Motor neuron (in vitro differentiated cells): ENCODE measurements at regions not wholly inside any gene's neighbourhood (a gene's known extent, or its start where the extent isn't known, plus 50 kb on each side); places are given as distances from the start of the nearest gene placed in this dataset.
A peak's percentile ranks its signal among the peaks of the same experiment; 100 is the strongest.

Experiments used
- ATAC-seq, 8 experiments: fragments of 200-7000 bp; cut with Tn5 transposase; replicated peaks in 6 of 8; 2 replicates each; pipeline ENCODE4 v1.8.0; 2021; ENCODE audit warnings: mild to moderate bottlenecking in 8 of 8, moderate library complexity in 8 of 8
- H3K27ac ChIP-seq, 2 donors: fragments of 250-450 bp; sonication (Bioruptor Pico); 2 replicates each; pipeline ENCODE4 v1.9.0; 2021; ENCODE audit warnings: antibody characterized with exemption in 2 of 2, mild to moderate bottlenecking in 2 of 2, moderate library complexity in 1 of 2
- H3K4me1 ChIP-seq, 2 donors: fragments of 250-450 bp; sonication (Bioruptor Pico); replicated peaks in 1 of 2; 2 replicates each; pipeline ENCODE4 v1.6.1; 2021; ENCODE audit warnings: antibody characterized with exemption in 2 of 2, mild to moderate bottlenecking in 2 of 2, moderate library complexity in 1 of 2
- H3K4me3 ChIP-seq, 5 donors: fragments of 250-450 bp; sonication (Bioruptor Pico); 2 replicates each; pipeline ENCODE4 v1.9.0; 2021; ENCODE audit warnings: antibody characterized with exemption in 5 of 5, mild to moderate bottlenecking in 5 of 5, moderate library complexity in 4 of 5
- WGBS, 10 experiments: fragments of 450-650 bp; shearing (Covaris generic); methylation state at CpG; one replicate each; pipeline ENCODE4 v1.0.0; 2022; 5-methylcytosine and 5-hydroxymethylcytosine counted together
- in situ Hi-C, 9 experiments: fragments of 400-800 bp; cut with MboI; loops; one replicate each; pipeline ENCODE4 v1.15.0; 2021; ENCODE audit warnings: low sequenced_read_pairs in 9 of 9, low pct_unique_long_range_greater_than_20kb in 2 of 9; ENCODE audit not compliant: unreplicated experiment in 9 of 9

- Histone ChIP-seq H3K27ac (peak overlapping the region in 1 of 2 donors; percentile 10), H3K4me3 (no peak overlapping the region), H3K4me1 (peaks cover 19 to 33% of the 10 kb centered on the region in 2 donors)
- WGBS, 10 experiments = 71 to 92% (median 80%) methylated on average over 1 to 8 of the region's 8 CpGs; no CpG with 5 or more reads in 5 of the 10 experiments
- ATAC-seq = peak in 3 of 8 experiments; percentile 36 to 67 (median 50)
- in situ Hi-C loops = no loop called here
Observed at GRCh38 chr11:116310226-116310625, 462.6 kb downstream of the BUD13 start.

DNA sequence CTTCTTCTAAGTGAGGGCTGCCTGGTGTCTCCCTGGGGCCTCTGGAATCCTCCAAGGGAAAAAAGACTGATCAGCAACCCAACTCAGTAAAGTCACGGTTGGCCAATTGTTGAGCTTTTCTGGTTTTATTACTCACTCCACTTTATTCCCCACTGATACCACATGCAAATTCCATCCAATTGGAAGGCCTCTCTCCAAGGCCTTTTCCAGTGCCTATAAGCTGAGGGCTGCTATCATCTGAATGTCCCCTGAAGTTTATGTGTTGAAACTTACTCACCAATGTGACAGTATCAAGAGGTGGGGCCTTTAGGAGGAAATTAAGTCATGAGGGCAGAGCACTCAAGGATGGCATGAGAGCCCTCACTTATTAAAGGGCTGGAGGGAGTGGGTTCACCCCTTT lies 463.3 kb downstream of the BUD13 start:
- WGBS, 10 experiments = 0 to 100% (median 86%) methylated on average over 1 of the region's 1 CpG; no CpG with 5 or more reads in 5 of the 10 experiments
- ATAC-seq = no peak
- Histone ChIP-seq H3K4me3 (no peak overlapping the region), H3K4me1 (peaks cover 19 to 33% of the 10 kb centered on the region in 2 donors), H3K27ac (no peak overlapping the region)
- in situ Hi-C loops = no loop called here

- Histone ChIP-seq H3K4me1 (peaks cover 6 to 11% of the 10 kb centered on the region in 2 donors), H3K27ac (no peak overlapping the region), H3K4me3 (no peak overlapping the region)
- whole genome bisulfite sequencing, 10 experiments = 0 to 100% (median 90%) methylated on average over 1 of the region's 1 CpG; no CpG with 5 or more reads in 4 of the 10 experiments
- in situ Hi-C loops = no loop called here
- no peak for ATAC-seq
Observed at GRCh38 chr11:116302756-116303155, 470.0 kb downstream of the BUD13 start.

DNA sequence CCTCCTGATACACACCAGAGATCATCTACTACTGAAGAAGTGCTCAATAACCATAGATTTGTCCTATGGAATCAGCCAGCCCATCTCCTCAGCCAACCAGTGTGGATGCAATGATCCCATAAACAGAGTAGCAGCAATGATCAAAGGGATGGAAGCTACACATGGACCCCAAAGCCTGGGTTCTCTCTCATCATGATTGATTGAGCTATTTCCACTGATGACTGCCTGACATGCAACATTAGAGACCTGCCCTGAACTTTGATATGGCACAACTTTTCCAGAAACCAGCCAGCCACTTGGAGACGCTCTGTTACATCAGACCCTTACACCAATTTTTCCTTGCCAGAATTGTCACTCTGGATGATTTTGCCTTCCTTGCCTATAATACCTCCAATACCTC lies 471.6 kb downstream of the BUD13 start:
- in situ Hi-C loops = no loop called here
- Histone ChIP-seq H3K27ac (no peak overlapping the region), H3K4me3 (no peak overlapping the region), H3K4me1 (peaks cover 6 to 8% of the 10 kb centered on the region in 2 donors)
- WGBS, 10 experiments = 57 to 100% (median 100%) methylated on average over 1 of the region's 1 CpG; no CpG with 5 or more reads in 3 of the 10 experiments
- no peak for ATAC-seq

DNA sequence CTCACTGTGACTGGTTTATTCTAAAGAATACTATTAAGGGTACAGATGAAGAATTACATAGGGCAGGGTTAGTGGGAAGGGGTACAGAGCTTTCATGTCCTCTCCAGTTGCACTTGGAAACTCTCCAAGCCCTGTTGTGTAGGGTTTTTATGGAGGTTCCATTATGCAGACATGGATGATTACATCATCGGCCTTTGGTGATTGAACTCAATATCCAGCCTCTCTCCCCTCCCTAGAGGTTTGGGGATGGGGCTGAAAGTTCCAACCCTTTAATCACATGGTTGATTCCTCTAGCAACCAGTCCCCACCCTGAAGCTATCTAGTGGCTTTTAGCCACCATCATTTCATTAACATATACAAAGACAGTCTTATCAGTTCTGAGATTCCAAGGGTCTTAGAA lies 472.6 kb downstream of the BUD13 start:
- in situ Hi-C loops = no loop called here

GRCh38 chr11:116294630-116295029 lies 478.2 kb downstream of the BUD13 start:
- Histone ChIP-seq H3K4me1 (no peaks in the 10 kb centered on the region), H3K27ac (no peak overlapping the region), H3K4me3 (no peak overlapping the region)
- ATAC-seq = peak in 1 of 8 experiments; percentile 18
- WGBS, 10 experiments = 0 to 100% (median 80%) methylated on average over 1 of the region's 1 CpG; no CpG with 5 or more reads in 2 of the 10 experiments
- in situ Hi-C loops = no loop called here

More for the DNA sequence above, 472.6 kb downstream of the BUD13 start:
- H3K4me1 ChIP-seq = peaks cover 6 to 8% of the 10 kb centered on the region in 2 donors
- peak in 4 of 8 experiments; percentile 24 to 82 (median 40) for ATAC-seq
- no peak overlapping the region for H3K27ac ChIP-seq
- no peak overlapping the region for H3K4me3 ChIP-seq
- WGBS, 10 experiments = 88 to 100% methylated on average over 1 of the region's 1 CpG; no CpG with 5 or more reads in 8 of the 10 experiments

DNA sequence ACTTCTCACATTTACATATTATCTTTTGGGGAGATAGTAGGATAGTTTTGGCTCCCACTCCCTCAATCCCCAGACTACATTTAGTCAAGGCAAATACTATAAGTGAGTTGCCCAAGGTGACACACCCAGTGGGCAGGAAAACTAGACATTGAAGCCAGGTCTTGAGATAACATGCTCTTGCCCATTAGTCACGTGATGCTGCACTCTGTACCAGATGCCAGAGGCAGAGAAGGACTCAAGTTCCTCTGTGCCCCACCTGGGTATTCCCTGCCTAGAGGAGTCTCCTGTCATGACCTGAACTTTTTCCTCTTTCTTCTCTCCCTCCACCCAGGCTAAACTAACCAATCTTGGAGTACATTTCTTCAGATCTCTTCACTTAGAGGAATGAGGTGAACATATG lies 484.9 kb downstream of the BUD13 start:
- 20 to 100% (median 100%) methylated on average over 1 of the region's 1 CpG; no CpG with 5 or more reads in 5 of the 10 experiments for WGBS, 10 experiments
- no peak for ATAC-seq
- Histone ChIP-seq H3K4me1 (peaks cover 7 to 11% of the 10 kb centered on the region in 2 donors), H3K4me3 (no peak overlapping the region), H3K27ac (no peak overlapping the region)
- in situ Hi-C loops = no loop called here

GRCh38 chr11:116285026-116285425 lies 487.8 kb downstream of the BUD13 start:
- Histone ChIP-seq H3K4me1 (peaks cover 7 to 11% of the 10 kb centered on the region in 2 donors), H3K27ac (no peak overlapping the region), H3K4me3 (no peak overlapping the region)
- in situ Hi-C loops = no loop called here
- 0 to 60% (median 11%) methylated on average over 1 to 3 of the region's 3 CpGs; no CpG with 5 or more reads in 4 of the 10 experiments for WGBS, 10 experiments
- peak in 4 of 8 experiments; percentile 46 to 78 (median 55) for ATAC-seq

GRCh38 chr11:116283300-116283699 lies 489.5 kb downstream of the BUD13 start:
- no peak for ATAC-seq
- 0 to 100% (median 93%) methylated on average over 1 to 3 of the region's 3 CpGs; no CpG with 5 or more reads in 4 of the 10 experiments for WGBS, 10 experiments
- Histone ChIP-seq H3K4me1 (peaks cover 23 to 26% of the 10 kb centered on the region in 2 donors), H3K27ac (no peak overlapping the region), H3K4me3 (no peak overlapping the region)
- in situ Hi-C loops = no loop called here

GRCh38 chr11:116282481-116282880 lies 490.3 kb downstream of the BUD13 start:
- H3K27ac ChIP-seq = no peak overlapping the region
- in situ Hi-C loops = no loop called here
- no peak overlapping the region for H3K4me3 ChIP-seq
- peaks cover 26 to 28% of the 10 kb centered on the region in 2 donors for H3K4me1 ChIP-seq
- ATAC-seq = no peak
- 60 to 100% (median 98%) methylated on average over 1 to 4 of the region's 4 CpGs; no CpG with 5 or more reads in 4 of the 10 experiments for WGBS, 10 experiments

DNA sequence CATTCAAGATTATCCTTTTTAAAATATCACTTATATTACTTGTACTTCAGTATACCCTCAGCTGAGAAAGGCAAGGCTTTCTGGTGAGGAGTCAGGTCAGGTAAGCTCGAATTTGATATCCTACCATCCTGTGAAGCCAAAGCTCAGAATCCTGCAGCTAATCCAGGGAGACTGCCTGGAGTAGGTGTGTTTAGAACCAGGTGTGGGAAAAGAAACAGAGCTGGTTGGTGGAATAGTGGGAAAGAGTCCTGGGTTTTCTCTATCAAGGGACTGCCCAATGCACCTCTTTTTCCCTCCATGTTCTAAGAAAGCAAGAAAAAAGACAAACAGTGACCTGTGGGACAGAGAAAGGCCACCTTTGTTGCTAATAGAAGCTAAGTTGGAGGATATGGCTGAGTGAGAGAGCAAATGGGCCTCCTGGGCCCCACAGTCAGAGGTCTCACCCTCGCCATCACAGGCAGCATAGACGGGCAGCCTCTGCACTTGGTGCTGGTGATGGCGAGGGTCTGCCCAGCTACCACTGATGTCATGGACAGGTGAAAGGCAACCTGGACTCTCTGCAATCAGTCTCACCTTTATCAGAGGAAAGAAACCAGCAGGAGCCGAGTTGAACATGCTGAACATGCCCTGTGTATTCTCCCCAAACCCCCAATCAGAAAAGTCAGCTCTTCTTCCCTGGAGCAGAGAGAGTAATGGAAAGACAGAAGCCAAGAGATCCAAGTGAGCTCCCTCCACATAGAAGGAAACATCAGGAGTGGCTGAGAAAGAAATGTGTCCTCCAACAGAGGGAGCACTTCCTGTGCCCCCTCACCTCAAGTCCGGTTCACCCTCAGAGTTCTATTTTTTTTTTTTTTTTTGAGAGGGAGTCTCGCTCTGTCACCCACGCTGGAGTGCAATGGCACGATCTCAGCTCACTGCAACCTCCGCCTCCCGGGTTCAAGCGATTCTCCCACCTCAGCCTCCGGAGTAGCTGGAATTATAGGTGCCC lies 491.3 kb downstream of the BUD13 start:
- peaks cover 26 to 28% of the 10 kb centered on the region in 2 donors for H3K4me1 ChIP-seq
- no peak overlapping the region for H3K27ac ChIP-seq
- 20 to 97% (median 84%) methylated on average over 2 to 7 of the region's 13 CpGs; no CpG with 5 or more reads in 3 of the 10 experiments for WGBS, 10 experiments
- in situ Hi-C loops = no loop called here
- no peak for ATAC-seq
- H3K4me3 ChIP-seq = no peak overlapping the region

- no peak overlapping the region for H3K4me3 ChIP-seq
- ATAC-seq = peak in 5 of 8 experiments; percentile 12 to 66 (median 49)
- peak overlapping the region in 1 of 2 donors; percentile 44 for H3K27ac ChIP-seq
- in situ Hi-C loops = no loop called here
- 38 to 80% (median 57%) methylated on average over 1 to 4 of the region's 4 CpGs; no CpG with 5 or more reads in 1 of the 10 experiments for WGBS, 10 experiments
- H3K4me1 ChIP-seq = peaks cover 18 to 23% of the 10 kb centered on the region in 2 donors
Observed at GRCh38 chr11:116279511-116279910, 493.3 kb downstream of the BUD13 start.

DNA sequence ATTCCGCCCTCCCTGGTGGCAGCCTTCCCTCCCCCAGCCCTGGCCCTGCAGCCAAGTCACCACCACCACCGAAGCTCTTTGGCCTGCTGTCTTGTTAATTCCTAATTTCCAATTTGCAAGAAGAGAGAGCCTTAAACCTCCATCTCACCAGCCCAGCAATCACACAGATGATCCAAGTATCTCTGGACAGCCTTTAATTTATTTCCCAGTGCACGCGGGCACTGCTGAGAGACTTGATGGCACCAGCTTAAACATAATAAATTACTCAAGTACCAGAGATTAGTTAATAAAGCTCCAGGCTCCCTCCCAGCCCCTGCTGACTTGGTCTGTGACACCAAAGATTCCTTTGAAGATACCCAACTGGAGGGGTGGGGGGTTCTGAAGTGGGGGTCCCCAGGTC lies 494.7 kb downstream of the BUD13 start:
- 0 to 100% (median 90%) methylated on average over 2 to 3 of the region's 4 CpGs; no CpG with 5 or more reads in 7 of the 10 experiments for WGBS, 10 experiments
- H3K4me1 ChIP-seq = peaks cover 25 to 37% of the 10 kb centered on the region in 2 donors
- no peak overlapping the region for H3K4me3 ChIP-seq
- in situ Hi-C loops = no loop called here
- no peak overlapping the region for H3K27ac ChIP-seq
- no peak for ATAC-seq
